H9 (cell line): ENCODE measurements at regions not wholly inside any gene's neighbourhood (a gene's known extent, or its start where the extent isn't known, plus 50 kb on each side); places are given as distances from the start of the nearest gene placed in this dataset.

ENCODE experiments used
- DNase-seq: peaks from one replicate; pipeline ENCODE4 v3.0.0-alpha.2; 2017
- H2AFZ ChIP-seq: one replicate; pipeline ENCODE4 v1.6.1; 2013; ENCODE audit warnings: mild to moderate bottlenecking, low read length, control low read depth, moderate library complexity
- H2AK5ac ChIP-seq: 2 replicates; pipeline ENCODE4 v1.6.1; 2013; ENCODE audit warnings: low read length, control low read depth, mixed read lengths; ENCODE audit not compliant: insufficient read length
- H2BK120ac ChIP-seq: one replicate; pipeline ENCODE4 v1.6.1; 2013; ENCODE audit warnings: low read depth, mild to moderate bottlenecking, low read length, control low read depth, inconsistent platforms; ENCODE audit not compliant: poor library complexity, severe bottlenecking
- H2BK12ac ChIP-seq: 2 replicates; pipeline ENCODE4 v1.6.1; 2013; ENCODE audit warnings: low read length, control low read depth, mixed read lengths, low read depth; ENCODE audit not compliant: insufficient read length
- H2BK15ac ChIP-seq: 2 replicates; pipeline ENCODE4 v1.6.1; 2013; ENCODE audit warnings: low read depth, low read length, control low read depth
- H2BK20ac ChIP-seq: one replicate; pipeline ENCODE4 v1.6.1; 2013; ENCODE audit warnings: low read depth, mild to moderate bottlenecking, low read length, control low read depth, inconsistent platforms; ENCODE audit not compliant: poor library complexity, severe bottlenecking
- H2BK5ac ChIP-seq: 2 replicates; pipeline ENCODE4 v1.6.1; 2013; ENCODE audit warnings: low read length, control low read depth, mixed read lengths; ENCODE audit not compliant: insufficient read length
- H3K14ac ChIP-seq: 2 replicates; pipeline ENCODE4 v1.6.1; 2013; ENCODE audit warnings: low read length, control low read depth; ENCODE audit not compliant: insufficient read depth
- H3K18ac ChIP-seq: 2 replicates; pipeline ENCODE4 v1.6.1; 2013; ENCODE audit warnings: low read depth, mild to moderate bottlenecking, mixed read lengths, low read length, control low read depth; ENCODE audit not compliant: insufficient read length
- H3K23ac ChIP-seq: 2 replicates; pipeline ENCODE4 v1.6.1; 2013; ENCODE audit warnings: low read length, control low read depth, mixed read lengths, low read depth; ENCODE audit not compliant: insufficient read length
- H3K23me2 ChIP-seq: 2 replicates; pipeline ENCODE4 v1.6.1; 2013; ENCODE audit warnings: low read depth, mild to moderate bottlenecking, mixed read lengths, low read length, control low read depth; ENCODE audit not compliant: insufficient read length, poor library complexity, severe bottlenecking
- H3K27ac ChIP-seq: 2 replicates; pipeline ENCODE4 v1.5.1; 2013; ENCODE audit warnings: low read length, control low read depth, mixed read lengths, low read depth; ENCODE audit not compliant: insufficient read length
- H3K27me3 ChIP-seq: 2 replicates; pipeline ENCODE4 v1.6.1; 2013; ENCODE audit warnings: low read length, control low read depth, inconsistent platforms; ENCODE audit not compliant: insufficient read depth
- H3K4ac ChIP-seq: 2 replicates; pipeline ENCODE4 v1.6.1; 2013; ENCODE audit warnings: low read depth, mild to moderate bottlenecking, control low read depth, inconsistent platforms, low read length, moderate library complexity
- H3K4me1 ChIP-seq: 2 replicates; pipeline ENCODE4 v1.6.1; 2013; ENCODE audit warnings: low read length, control low read depth, inconsistent platforms; ENCODE audit not compliant: insufficient read depth
- H3K4me2 ChIP-seq: 2 replicates; pipeline ENCODE4 v1.6.1; 2013; ENCODE audit warnings: low read length, control low read depth, mixed read lengths; ENCODE audit not compliant: insufficient read length, insufficient read depth
- H3K56ac ChIP-seq: 2 replicates; pipeline ENCODE4 v1.6.1; 2013; ENCODE audit warnings: low read depth, mild to moderate bottlenecking, mixed read lengths, low read length, control low read depth; ENCODE audit not compliant: insufficient read length
- H3K79me1 ChIP-seq: 2 replicates; pipeline ENCODE4 v1.6.1; 2013; ENCODE audit warnings: low read depth, mild to moderate bottlenecking, moderate library complexity, low read length, control low read depth, inconsistent platforms; ENCODE audit not compliant: insufficient read depth, poor library complexity, severe bottlenecking
- H3K79me2 ChIP-seq: 2 replicates; pipeline ENCODE4 v1.6.1; 2013; ENCODE audit warnings: low read length, control low read depth, inconsistent platforms; ENCODE audit not compliant: insufficient read depth
- H3K9ac ChIP-seq: 2 replicates; pipeline ENCODE4 v1.6.1; 2013; ENCODE audit warnings: low read length, control low read depth, mixed read lengths; ENCODE audit not compliant: insufficient read length; ENCODE audit errors: extremely low read depth
- H3K9me3 ChIP-seq: one replicate; pipeline ENCODE4 v1.6.1; 2013; ENCODE audit warnings: low read depth, low read length, inconsistent platforms; ENCODE audit not compliant: control insufficient read depth
- H3T11ph ChIP-seq: one replicate; pipeline ENCODE4 v1.6.1; 2013; ENCODE audit warnings: mild to moderate bottlenecking, low read length, control low read depth, inconsistent platforms
- H4K20me1 ChIP-seq: one replicate; pipeline ENCODE4 v1.6.1; 2013; ENCODE audit not compliant: control insufficient read depth, insufficient read length, insufficient read depth
- H4K5ac ChIP-seq: 2 replicates; pipeline ENCODE4 v1.6.1; 2013; ENCODE audit warnings: low read depth, mild to moderate bottlenecking, mixed read lengths, low read length, control low read depth; ENCODE audit not compliant: insufficient read length
- H4K8ac ChIP-seq: replicated peaks from 2 replicates; pipeline ENCODE4 v1.6.1; 2013; ENCODE audit warnings: low read length, control low read depth, mixed read lengths, low read depth; ENCODE audit not compliant: insufficient read length
- H4K91ac ChIP-seq: 2 replicates; pipeline ENCODE4 v1.6.1; 2013; ENCODE audit warnings: low read depth, mild to moderate bottlenecking, moderate library complexity, mixed read lengths, low read length, control low read depth; ENCODE audit not compliant: insufficient read length
- H3K27ac Mint-ChIP-seq, 3 experiments: 2 replicates in 2 of 3; 3 replicates in 1 of 3; pipeline ENCODE4 v1.8.0; 2020 to 2021; ENCODE audit warnings: mixed read lengths in 3 of 3, mild to moderate bottlenecking in 1 of 3, moderate library complexity in 1 of 3
- H3K27me3 Mint-ChIP-seq: 2 replicates; pipeline ENCODE4 v1.8.0; 2021; ENCODE audit warnings: low read depth, mild to moderate bottlenecking, moderate library complexity, mixed read lengths
- H3K36me3 Mint-ChIP-seq, 3 experiments: 2 replicates in 2 of 3; 3 replicates in 1 of 3; pipeline ENCODE4 v1.8.0; 2020 to 2021; ENCODE audit warnings: low read depth in 3 of 3, mixed read lengths in 3 of 3; ENCODE audit not compliant: insufficient read depth in 1 of 3
- H3K4me1 Mint-ChIP-seq, 2 experiments: 2 replicates each; pipeline ENCODE4 v1.8.0; 2020; ENCODE audit warnings: mixed read lengths in 2 of 2
- H3K4me3 Mint-ChIP-seq, 2 experiments: 2 replicates in 1 of 2; 3 replicates in 1 of 2; pipeline ENCODE4 v1.8.0; 2020 to 2021; ENCODE audit warnings: mild to moderate bottlenecking in 2 of 2, mixed read lengths in 2 of 2, moderate library complexity in 1 of 2
- H3K9me3 Mint-ChIP-seq, 2 experiments: 2 replicates in 1 of 2; 3 replicates in 1 of 2; pipeline ENCODE4 v1.8.0; 2020; ENCODE audit warnings: mild to moderate bottlenecking in 2 of 2, mixed read lengths in 2 of 2, moderate library complexity in 1 of 2
- WGBS: extraction: QIAGEN DNeasy Blood & Tissue Kit; methylation state at CpG from one replicate; pipeline ENCODE4 v1.1.7; 2013; ENCODE audit warnings: missing lambda C conversion rate, low lambda C conversion rate, mixed read lengths; ENCODE audit not compliant: insufficient read length; ENCODE audit errors: extremely low coverage; 5-methylcytosine and 5-hydroxymethylcytosine counted together
- TF ChIP-seq, protein P1 (sequence below): fragments of 200-600 bp; sonication (generic); conservative IDR thresholded peaks from 3 replicates; pipeline ENCODE4 v1.8.0; 2021; ENCODE audit warnings: antibody characterized with exemption, mild to moderate bottlenecking

- no CpG with 5 or more reads among the region's 1 CpG for WGBS
Observed at GRCh38 chr7:68610701-68611100, 987.6 kb upstream of the AUTS2 start.

More at GRCh38 chr7:68610701-68611100, 987.6 kb upstream of the AUTS2 start:
- Mint-ChIP-seq H3K4me3 (no peak overlapping the region), H3K36me3 (peaks cover 14 to 28% (median 18%) of the 10 kb centered on the region in 3 experiments; a peak in 6 of 7 replicates), H3K27ac (peak overlapping the region in 1 of 3 experiments; percentile 40; a peak in 1 of 7 replicates), H3K4me1 (peaks cover 24 to 28% of the 10 kb centered on the region in 2 experiments), H3K9me3 (peaks cover 29 to 30% of the 10 kb centered on the region in 2 experiments), H3K27me3 (peaks cover 7% of the 10 kb centered on the region)
- no peak overlapping the region for H3K14ac ChIP-seq
- no peak overlapping the region for H3K27ac ChIP-seq
- no peak overlapping the region for H4K8ac ChIP-seq
- H2BK12ac ChIP-seq, result no peak overlapping the region
- H3T11ph ChIP-seq, result no peak overlapping the region
- H2AK5ac ChIP-seq, result no peak overlapping the region
- no peaks in the 10 kb centered on the region for H3K27me3 ChIP-seq
- no peak overlapping the region for H2AFZ ChIP-seq
- no peak overlapping the region for H3K56ac ChIP-seq
- no peak overlapping the region for H2BK120ac ChIP-seq
- no peak overlapping the region for H4K5ac ChIP-seq
- no peak overlapping the region for H3K23ac ChIP-seq
- no peak for DNase-seq
- H3K9ac ChIP-seq, result no peak overlapping the region
- H3K4ac ChIP-seq, result no peak overlapping the region
- no peak overlapping the region for H3K18ac ChIP-seq
- H3K9me3 ChIP-seq, result peaks cover 12% of the 10 kb centered on the region
- H3K23me2 ChIP-seq, result no peaks in the 10 kb centered on the region
- H3K4me2 ChIP-seq, result no peak overlapping the region
- no peaks in the 10 kb centered on the region for H3K79me1 ChIP-seq
- H2BK15ac ChIP-seq, result no peak overlapping the region
- H4K91ac ChIP-seq, result no peak overlapping the region
- H2BK20ac ChIP-seq, result no peak overlapping the region
- no peak overlapping the region for H2BK5ac ChIP-seq
- no peaks in the 10 kb centered on the region for H4K20me1 ChIP-seq
- TF ChIP-seq, protein P1, sequence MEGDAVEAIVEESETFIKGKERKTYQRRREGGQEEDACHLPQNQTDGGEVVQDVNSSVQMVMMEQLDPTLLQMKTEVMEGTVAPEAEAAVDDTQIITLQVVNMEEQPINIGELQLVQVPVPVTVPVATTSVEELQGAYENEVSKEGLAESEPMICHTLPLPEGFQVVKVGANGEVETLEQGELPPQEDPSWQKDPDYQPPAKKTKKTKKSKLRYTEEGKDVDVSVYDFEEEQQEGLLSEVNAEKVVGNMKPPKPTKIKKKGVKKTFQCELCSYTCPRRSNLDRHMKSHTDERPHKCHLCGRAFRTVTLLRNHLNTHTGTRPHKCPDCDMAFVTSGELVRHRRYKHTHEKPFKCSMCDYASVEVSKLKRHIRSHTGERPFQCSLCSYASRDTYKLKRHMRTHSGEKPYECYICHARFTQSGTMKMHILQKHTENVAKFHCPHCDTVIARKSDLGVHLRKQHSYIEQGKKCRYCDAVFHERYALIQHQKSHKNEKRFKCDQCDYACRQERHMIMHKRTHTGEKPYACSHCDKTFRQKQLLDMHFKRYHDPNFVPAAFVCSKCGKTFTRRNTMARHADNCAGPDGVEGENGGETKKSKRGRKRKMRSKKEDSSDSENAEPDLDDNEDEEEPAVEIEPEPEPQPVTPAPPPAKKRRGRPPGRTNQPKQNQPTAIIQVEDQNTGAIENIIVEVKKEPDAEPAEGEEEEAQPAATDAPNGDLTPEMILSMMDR, result no peak
- no peaks in the 10 kb centered on the region for H3K4me1 ChIP-seq
- no peaks in the 10 kb centered on the region for H3K79me2 ChIP-seq
